GM21619 (cell line): ENCODE measurements at regions not wholly inside any gene's neighbourhood (a gene's known extent, or its start where the extent isn't known, plus 50 kb on each side); places are given as distances from the start of the nearest gene placed in this dataset.

ENCODE experiments used
- ATAC-seq: cut with Tn5 transposase; IDR thresholded peaks from one replicate; pipeline ENCODE4 v1.9.1; 2021; ENCODE audit not compliant: unreplicated experiment

DNA sequence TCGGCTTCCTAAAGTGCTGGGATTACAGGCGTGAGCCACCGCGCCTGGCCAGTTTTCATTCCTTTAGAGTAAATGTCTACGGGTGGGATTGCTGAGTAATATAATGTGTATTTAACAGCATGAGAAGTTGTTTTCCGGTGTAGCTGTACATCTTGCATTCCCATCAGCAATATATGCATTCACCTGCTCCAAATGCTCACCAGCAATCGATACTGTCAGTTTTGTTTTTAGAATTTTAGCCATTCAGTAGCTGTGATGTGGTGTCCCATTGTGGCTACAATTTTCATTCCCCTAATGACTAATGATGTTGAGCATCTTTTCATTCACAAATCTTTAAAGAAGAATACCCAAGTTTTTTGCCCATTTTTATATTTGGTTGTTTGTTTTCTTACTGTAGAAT lies 134.8 kb upstream of the RGMA start:
- ATAC-seq: peak; percentile 48

GRCh38 chr15:93221759-93222158 lies 132.7 kb upstream of the RGMA start:
- no peak for ATAC-seq

- no peak for ATAC-seq
These were observed 130.9 kb upstream of the RGMA start for GRCh38 chr15:93219859-93220420.

- ATAC-seq: no peak
These were observed 128.3 kb upstream of the RGMA start for GRCh38 chr15:93217343-93217742.

DNA sequence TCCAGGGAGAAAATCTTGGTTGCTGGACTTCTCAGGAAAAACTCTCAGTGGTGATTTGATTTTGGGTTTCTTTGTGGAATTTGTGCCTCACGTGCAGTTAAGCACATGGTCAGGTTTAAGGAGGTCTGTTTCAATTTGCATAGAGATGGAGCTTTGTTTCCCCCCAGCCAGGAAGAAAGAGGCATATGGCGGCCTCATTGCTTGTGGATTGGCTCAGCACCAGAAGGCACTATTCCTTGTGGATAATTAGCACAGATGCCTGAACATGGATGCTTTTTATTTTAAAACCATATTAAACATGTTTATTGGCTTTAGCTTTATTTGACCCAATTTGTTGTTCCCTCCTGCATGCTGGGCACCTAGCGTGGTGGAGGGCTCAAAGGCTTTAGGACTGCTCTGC lies 125.1 kb upstream of the RGMA start:
- no peak for ATAC-seq

DNA sequence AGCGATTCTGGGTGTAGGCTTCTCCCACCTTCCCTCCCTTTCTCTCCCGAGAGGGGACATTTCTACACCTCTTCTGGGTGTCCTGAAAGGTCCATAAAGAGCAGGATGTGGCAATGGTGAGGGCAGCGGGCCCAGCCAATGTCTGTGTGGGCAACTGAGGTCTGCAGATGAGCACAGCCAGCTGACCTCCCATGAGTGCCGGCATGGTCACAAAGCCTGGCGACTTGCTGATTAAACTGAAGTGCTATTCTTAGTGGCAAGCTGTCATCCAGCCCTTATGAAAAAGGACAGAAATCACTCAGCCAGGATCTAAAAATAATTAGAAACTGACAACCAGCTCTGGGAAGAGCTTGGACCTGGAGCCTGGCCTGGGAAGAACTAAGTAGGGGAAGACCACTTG lies 124.3 kb upstream of the RGMA start:
- ATAC-seq: no peak

DNA sequence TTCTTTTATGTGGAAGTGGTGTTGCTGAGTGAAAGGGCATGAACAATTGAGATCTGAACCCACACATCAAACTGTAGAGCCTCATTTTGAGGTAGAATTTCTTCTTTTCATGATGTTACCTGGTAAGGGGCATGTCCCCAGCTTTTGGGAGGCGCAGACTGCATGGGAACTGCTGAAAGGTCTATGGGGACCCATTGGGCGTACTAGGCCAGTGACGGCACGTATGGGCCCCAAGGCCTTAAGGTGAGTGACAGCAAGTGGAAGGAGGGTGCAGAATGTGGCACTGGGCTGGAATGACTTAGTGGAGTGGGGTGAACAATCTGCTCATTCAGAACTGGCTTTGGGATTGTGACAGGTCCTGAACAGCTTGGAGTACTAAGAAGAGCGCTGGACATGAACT lies 123.6 kb upstream of the RGMA start:
- ATAC-seq: no peak

GRCh38 chr15:93210995-93211394 lies 122.0 kb upstream of the RGMA start:
- no peak for ATAC-seq

DNA sequence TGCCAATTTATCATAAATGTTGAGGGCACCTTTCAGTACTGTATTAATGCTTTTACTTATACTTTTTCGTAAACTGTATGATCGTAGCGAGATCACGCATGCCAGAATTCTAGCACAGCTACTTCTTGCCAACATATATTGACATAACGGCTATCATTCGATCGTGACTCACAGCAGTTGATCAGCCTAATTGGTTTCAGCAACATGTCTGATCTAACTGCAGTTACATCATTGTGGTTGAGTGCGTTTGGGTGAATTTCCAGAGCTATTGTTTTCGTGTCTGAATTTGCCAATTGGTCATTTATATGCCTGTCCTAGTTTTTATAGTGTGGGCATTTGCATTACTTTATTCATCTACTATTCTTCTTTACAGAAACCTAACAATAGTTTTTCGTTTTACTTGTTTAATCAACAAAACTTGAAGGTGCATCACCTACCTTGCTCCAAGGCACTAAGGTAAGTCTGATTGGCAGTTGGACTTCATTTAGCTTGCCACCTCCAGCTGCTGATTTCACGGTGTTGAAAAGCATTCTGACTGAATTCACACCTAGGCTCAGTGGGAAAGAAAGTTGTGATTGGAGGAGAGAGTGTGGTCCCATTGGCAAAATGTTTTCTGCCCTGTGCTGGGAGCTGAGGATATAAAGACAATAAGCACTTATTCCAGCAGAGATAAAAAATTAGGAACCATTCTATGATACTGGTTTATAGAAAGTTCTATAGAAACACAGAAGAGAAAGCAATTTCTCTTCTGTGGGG lies 120.9 kb upstream of the RGMA start:
- no peak for ATAC-seq

DNA sequence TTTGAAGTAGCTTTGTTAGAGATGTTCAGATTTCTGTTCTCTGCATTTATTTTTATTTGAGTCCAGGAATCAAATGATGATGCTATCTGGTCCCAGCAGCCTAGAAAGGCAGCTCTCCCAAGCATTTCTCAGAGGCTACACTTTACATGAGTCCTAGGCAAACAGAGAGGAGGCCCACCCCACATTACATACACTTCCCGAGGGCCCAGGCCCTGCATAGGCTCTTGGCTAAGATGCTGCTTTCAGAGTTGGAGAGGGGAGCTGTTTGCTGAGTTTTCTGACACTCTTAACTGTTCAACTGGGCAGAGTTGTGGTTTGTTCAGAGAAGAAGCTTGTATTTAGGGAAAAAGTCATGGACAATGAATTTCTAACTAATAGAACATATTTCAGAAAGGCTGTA lies 117.9 kb upstream of the RGMA start:
- no peak for ATAC-seq

DNA sequence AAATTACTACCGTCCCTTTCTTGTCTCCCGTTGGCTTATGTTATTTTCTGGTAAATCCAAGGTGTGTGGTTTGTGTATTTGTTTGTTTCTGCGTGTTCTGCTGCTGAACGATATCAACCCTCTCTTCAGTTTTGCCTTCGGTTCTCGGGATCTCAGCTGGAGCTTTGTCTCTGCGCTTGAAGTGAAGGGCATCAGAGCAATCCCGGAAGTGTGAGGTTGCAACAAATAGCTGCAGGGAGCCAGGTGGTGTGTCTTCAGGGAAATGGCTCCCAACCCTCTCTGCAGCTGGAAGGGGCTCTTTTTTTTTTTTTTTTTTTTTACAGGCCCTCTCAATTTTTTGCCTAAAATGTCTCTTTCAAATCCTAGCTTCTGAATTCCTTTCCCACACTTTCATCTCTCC lies 116.4 kb upstream of the RGMA start:
- ATAC-seq: no peak

- no peak for ATAC-seq
These were observed 114.0 kb upstream of the RGMA start for GRCh38 chr15:93203036-93203435.

GRCh38 chr15:93202405-93202804 lies 113.4 kb upstream of the RGMA start:
- ATAC-seq: no peak

- ATAC-seq: no peak
These were observed 112.9 kb upstream of the RGMA start for GRCh38 chr15:93201940-93202339.

- no peak for ATAC-seq
These were observed 111.8 kb upstream of the RGMA start for GRCh38 chr15:93200837-93201226.

- ATAC-seq: no peak
These were observed 111.2 kb upstream of the RGMA start for GRCh38 chr15:93200081-93200836.

GRCh38 chr15:93196135-93196670 lies 107.2 kb upstream of the RGMA start:
- no peak for ATAC-seq

DNA sequence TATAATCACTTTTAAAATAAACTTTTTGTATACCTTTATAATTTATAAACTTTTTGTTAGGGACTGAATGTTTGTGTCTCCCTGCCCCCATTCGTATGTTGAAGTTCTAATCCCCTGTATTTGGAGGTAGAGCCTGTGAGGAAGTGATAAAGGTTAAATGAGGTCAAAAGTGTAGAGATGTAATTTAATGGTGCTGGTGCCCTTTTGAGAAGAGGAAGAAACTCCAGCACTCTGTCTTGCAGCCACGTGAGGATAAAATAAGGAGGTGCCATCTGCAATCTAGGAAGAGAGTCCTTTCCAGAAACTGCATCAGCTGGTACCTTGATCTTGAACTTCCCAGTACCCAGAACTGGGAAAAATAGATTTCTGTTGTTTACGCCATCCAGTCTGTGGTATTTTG lies 106.1 kb upstream of the RGMA start:
- ATAC-seq: no peak

GRCh38 chr15:93190238-93190637 lies 101.2 kb upstream of the RGMA start:
- ATAC-seq: no peak

DNA sequence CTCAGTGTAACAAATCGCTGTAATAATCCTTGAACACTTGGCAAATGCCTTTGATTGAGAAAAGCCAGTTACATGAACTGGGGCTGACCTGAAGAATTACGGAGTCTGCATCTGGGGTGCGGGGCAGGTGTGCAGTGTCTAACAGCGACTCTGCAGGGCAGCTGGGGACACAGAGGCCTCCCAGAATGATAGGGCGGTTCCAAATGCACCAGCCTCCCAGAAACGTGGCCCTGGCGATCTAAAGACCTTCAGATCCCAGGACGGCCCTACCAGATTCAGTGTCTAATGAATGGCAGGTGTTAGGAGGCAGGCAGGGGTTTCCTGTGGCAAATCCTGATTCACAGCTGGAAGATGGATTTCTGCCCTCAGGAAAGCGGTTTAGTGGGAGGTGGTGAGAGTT lies 100.5 kb upstream of the RGMA start:
- no peak for ATAC-seq

DNA sequence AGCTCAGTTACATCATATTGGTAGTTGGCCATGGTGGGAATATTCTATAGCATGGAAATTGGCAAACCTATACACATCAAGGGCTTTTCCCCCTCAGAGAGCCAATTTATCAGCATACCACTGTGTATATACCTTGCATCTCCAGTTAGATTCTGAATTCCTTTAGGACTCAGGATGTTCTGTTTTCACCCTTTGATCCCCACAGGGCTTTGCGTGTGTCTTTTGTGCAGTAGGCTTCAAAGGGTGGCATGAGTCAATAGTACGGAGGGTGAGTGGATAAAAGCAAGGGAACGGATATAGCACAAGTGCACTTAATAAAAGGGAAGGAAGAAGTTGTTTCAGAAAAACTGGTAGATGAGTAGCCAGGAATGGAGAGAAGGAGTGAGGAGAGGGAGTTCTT lies 99.2 kb upstream of the RGMA start:
- no peak for ATAC-seq

DNA sequence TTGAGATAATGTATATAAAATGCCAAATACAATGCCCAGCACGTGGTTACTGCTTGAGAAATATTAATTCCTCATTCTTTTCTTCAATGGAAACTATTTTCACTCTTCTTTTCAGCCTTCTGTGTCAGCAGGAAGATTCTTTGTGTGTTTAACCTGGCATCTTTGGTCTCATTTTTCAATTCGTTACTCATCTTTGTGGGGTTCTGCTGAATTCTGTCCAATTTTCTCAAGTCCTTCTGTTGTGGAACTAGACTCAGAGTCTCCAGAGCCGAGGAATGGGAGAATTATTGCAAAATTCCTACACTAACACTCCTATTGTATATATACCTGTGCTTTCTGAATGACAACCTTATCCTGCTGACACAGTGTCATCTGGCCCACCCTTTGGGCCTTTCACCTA lies 96.8 kb upstream of the RGMA start:
- ATAC-seq: no peak
